GM23338 (cell line): ENCODE measurements at regions not wholly inside any gene's neighbourhood (a gene's known extent, or its start where the extent isn't known, plus 50 kb on each side); places are given as distances from the start of the nearest gene placed in this dataset.

Source experiments
- ATAC-seq: fragments of 200-7000 bp; cut with Tn5 transposase; 3 replicates; pipeline ENCODE4 v1.9.1; 2020
- DNase-seq: peaks from one replicate; pipeline ENCODE4 v3.0.0-alpha.2; 2015; ENCODE audit warnings: low spot score
- H2AFZ ChIP-seq: fragments of 200-600 bp; sonication (generic); 2 replicates; pipeline ENCODE4 v1.8.0; 2016; ENCODE audit warnings: antibody characterized with exemption, mild to moderate bottlenecking, moderate library complexity
- H3F3A ChIP-seq: fragments of 200-600 bp; sonication (generic); replicated peaks from 2 replicates; pipeline ENCODE4 v1.8.0; 2017; ENCODE audit warnings: antibody characterized with exemption, mixed run types, low read depth
- H3K27ac ChIP-seq: fragments of 200-600 bp; sonication (generic); 2 replicates; pipeline ENCODE4 v1.6.1; 2016; ENCODE audit warnings: low read depth
- H3K27me3 ChIP-seq: fragments of 200-600 bp; sonication (generic); 2 replicates; pipeline ENCODE4 v1.8.0; 2016; ENCODE audit warnings: mild to moderate bottlenecking, mixed run types, moderate library complexity; ENCODE audit not compliant: insufficient read depth
- H3K36me3 ChIP-seq: fragments of 200-600 bp; sonication (generic); 2 replicates; pipeline ENCODE4 v1.8.0; 2016; ENCODE audit warnings: mild to moderate bottlenecking; ENCODE audit not compliant: insufficient read depth
- H3K4me1 ChIP-seq: fragments of 200-600 bp; sonication (generic); 2 replicates; pipeline ENCODE4 v1.8.0; 2016; ENCODE audit warnings: mild to moderate bottlenecking, moderate library complexity; ENCODE audit not compliant: insufficient read depth
- H3K4me2 ChIP-seq: fragments of 200-600 bp; sonication (generic); 2 replicates; pipeline ENCODE4 v1.7.1; 2017; ENCODE audit warnings: mixed run types
- H3K4me3 ChIP-seq: fragments of 200-600 bp; sonication (generic); 2 replicates; pipeline ENCODE4 v1.6.1; 2016; ENCODE audit warnings: mixed run types
- H3K79me2 ChIP-seq: fragments of 200-600 bp; sonication (generic); replicated peaks from 2 replicates; pipeline ENCODE4 v1.8.0; 2017; ENCODE audit warnings: mild to moderate bottlenecking; ENCODE audit not compliant: insufficient read depth
- H3K9me2 ChIP-seq: fragments of 200-600 bp; sonication (generic); 2 replicates; pipeline ENCODE4 v1.8.0; 2017; ENCODE audit not compliant: insufficient read depth
- H4K20me1 ChIP-seq: fragments of 200-600 bp; sonication (generic); replicated peaks from 2 replicates; pipeline ENCODE4 v1.8.0; 2017; ENCODE audit warnings: mild to moderate bottlenecking; ENCODE audit not compliant: insufficient read depth
- H3K27ac Mint-ChIP-seq: 2 replicates; pipeline ENCODE4 v1.8.0; 2020; ENCODE audit warnings: inconsistent platforms, mild to moderate bottlenecking, moderate library complexity, mixed read lengths
- H3K27me3 Mint-ChIP-seq: 3 replicates; pipeline ENCODE4 v1.8.0; 2022; ENCODE audit warnings: low read depth, mild to moderate bottlenecking, moderate library complexity, mixed read lengths, inconsistent platforms; ENCODE audit not compliant: insufficient read depth, poor library complexity
- H3K36me3 Mint-ChIP-seq: 3 replicates; pipeline ENCODE4 v1.8.0; 2021; ENCODE audit warnings: low read depth, mild to moderate bottlenecking, inconsistent platforms, moderate library complexity, mixed read lengths
- H3K4me1 Mint-ChIP-seq: 3 replicates; pipeline ENCODE4 v1.8.0; 2020; ENCODE audit warnings: mild to moderate bottlenecking, inconsistent platforms, mixed read lengths
- H3K4me3 Mint-ChIP-seq: 3 replicates; pipeline ENCODE4 v1.8.0; 2021; ENCODE audit warnings: moderate library complexity, mild to moderate bottlenecking, inconsistent platforms, mixed read lengths
- H3K9me3 Mint-ChIP-seq: 3 replicates; pipeline ENCODE4 v1.8.0; 2020; ENCODE audit warnings: moderate library complexity, mild to moderate bottlenecking, inconsistent platforms, mixed read lengths
- CREB1 ChIP-seq: fragments of 250-450 bp; sonication (Bioruptor Pico); IDR thresholded peaks from 2 replicates; pipeline ENCODE4 v1.5.0; 2020; ENCODE audit warnings: low read depth, mild to moderate bottlenecking, moderate library complexity
- ETS1 ChIP-seq: IDR thresholded peaks from 2 replicates; pipeline ENCODE4 v1.6.1; 2016; ENCODE audit warnings: antibody characterized with exemption
- EZH2phosphoT487 ChIP-seq: fragments of 200-600 bp; sonication (generic); IDR thresholded peaks from one replicate; pipeline ENCODE4 v1.8.1; 2018; ENCODE audit warnings: antibody characterized with exemption; ENCODE audit not compliant: unreplicated experiment
- JUNB ChIP-seq: IDR thresholded peaks from one replicate; pipeline ENCODE4 v1.6.1; 2016; ENCODE audit warnings: antibody characterized with exemption; ENCODE audit not compliant: unreplicated experiment
- NANOG ChIP-seq: IDR thresholded peaks from 2 replicates; pipeline ENCODE4 v1.6.1; 2016; ENCODE audit warnings: antibody characterized with exemption, borderline replicate concordance
- POLR2AphosphoS5 ChIP-seq: IDR thresholded peaks from 2 replicates; pipeline ENCODE4 v1.6.1; 2016; ENCODE audit warnings: antibody characterized with exemption, low read depth
- REST ChIP-seq: IDR thresholded peaks from one replicate; pipeline ENCODE4 v1.6.1; 2018; ENCODE audit warnings: antibody characterized with exemption; ENCODE audit not compliant: unreplicated experiment
- STAT1 ChIP-seq: IDR thresholded peaks from one replicate; pipeline ENCODE4 v1.6.1; 2016; ENCODE audit warnings: antibody characterized with exemption; ENCODE audit not compliant: unreplicated experiment
- ZNF114 ChIP-seq: fragments of 250-450 bp; sonication (Bioruptor Pico); IDR thresholded peaks from 2 replicates; pipeline ENCODE4 v1.5.0; 2020; ENCODE audit warnings: mild to moderate bottlenecking, moderate library complexity
- ZNF331 ChIP-seq: fragments of 250-450 bp; sonication (Bioruptor Pico); IDR thresholded peaks from 2 replicates; pipeline ENCODE4 v1.5.0; 2020; ENCODE audit warnings: low read depth, mild to moderate bottlenecking, moderate library complexity
- TF ChIP-seq, protein P1 (sequence below): fragments of 250-450 bp; sonication (Bioruptor Pico); IDR thresholded peaks from 2 replicates; pipeline ENCODE4 v1.5.0; 2020; ENCODE audit warnings: mild to moderate bottlenecking, moderate library complexity

DNA sequence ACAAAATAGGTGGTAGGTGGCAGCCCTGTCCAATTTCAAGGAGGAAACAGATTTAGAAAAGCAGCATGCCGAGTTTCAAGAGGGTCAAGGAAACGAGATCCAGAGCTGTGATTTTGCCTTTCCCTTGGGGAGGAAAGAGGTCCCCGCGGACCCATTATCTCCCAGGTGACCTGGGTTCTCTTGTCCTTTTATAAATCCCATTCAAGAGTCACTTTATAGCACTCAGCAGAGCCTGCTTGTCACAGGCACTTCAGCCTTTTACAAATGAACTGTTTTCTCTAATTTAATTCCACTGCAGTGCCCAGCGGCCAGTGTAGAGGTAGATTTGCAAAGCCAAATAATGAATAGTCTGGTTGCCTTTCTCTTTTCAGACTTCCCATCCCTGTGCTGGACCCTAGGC is 99.9 kb downstream of the CD47 start:
- peaks cover 3% of the 10 kb centered on the region; the same call in 1 of the 3 replicates for H3K4me1 Mint-ChIP-seq
- Histone ChIP-seq H3K9me2 (peaks cover 10% of the 10 kb centered on the region; the same call in 1 of the 2 replicates), H3K36me3 (no peaks in the 10 kb centered on the region), H3K4me3 (no peak overlapping the region), H3K27ac (no peak overlapping the region), H2AFZ (no peak overlapping the region), H3K4me1 (no peaks in the 10 kb centered on the region), H3K4me2 (no peak overlapping the region), H3K79me2 (no peaks in the 10 kb centered on the region), H3K27me3 (no peaks in the 10 kb centered on the region), H3F3A (no peaks in the 10 kb centered on the region), H4K20me1 (no peaks in the 10 kb centered on the region)
- H3K36me3 Mint-ChIP-seq, result no peaks in the 10 kb centered on the region
- H3K9me3 Mint-ChIP-seq, result no peaks in the 10 kb centered on the region
- H3K27ac Mint-ChIP-seq, result no peak overlapping the region
- H3K4me3 Mint-ChIP-seq, result no peak overlapping the region
- ATAC-seq (no peak), DNase-seq (no peak)
- TF ChIP-seq ZNF331, result no peak
- TF ChIP-seq EZH2phosphoT487, result no peak
- no peak for TF ChIP-seq CREB1 (CRISPR knock-in tag)
- TF ChIP-seq REST, result no peak
- TF ChIP-seq, protein P1, sequence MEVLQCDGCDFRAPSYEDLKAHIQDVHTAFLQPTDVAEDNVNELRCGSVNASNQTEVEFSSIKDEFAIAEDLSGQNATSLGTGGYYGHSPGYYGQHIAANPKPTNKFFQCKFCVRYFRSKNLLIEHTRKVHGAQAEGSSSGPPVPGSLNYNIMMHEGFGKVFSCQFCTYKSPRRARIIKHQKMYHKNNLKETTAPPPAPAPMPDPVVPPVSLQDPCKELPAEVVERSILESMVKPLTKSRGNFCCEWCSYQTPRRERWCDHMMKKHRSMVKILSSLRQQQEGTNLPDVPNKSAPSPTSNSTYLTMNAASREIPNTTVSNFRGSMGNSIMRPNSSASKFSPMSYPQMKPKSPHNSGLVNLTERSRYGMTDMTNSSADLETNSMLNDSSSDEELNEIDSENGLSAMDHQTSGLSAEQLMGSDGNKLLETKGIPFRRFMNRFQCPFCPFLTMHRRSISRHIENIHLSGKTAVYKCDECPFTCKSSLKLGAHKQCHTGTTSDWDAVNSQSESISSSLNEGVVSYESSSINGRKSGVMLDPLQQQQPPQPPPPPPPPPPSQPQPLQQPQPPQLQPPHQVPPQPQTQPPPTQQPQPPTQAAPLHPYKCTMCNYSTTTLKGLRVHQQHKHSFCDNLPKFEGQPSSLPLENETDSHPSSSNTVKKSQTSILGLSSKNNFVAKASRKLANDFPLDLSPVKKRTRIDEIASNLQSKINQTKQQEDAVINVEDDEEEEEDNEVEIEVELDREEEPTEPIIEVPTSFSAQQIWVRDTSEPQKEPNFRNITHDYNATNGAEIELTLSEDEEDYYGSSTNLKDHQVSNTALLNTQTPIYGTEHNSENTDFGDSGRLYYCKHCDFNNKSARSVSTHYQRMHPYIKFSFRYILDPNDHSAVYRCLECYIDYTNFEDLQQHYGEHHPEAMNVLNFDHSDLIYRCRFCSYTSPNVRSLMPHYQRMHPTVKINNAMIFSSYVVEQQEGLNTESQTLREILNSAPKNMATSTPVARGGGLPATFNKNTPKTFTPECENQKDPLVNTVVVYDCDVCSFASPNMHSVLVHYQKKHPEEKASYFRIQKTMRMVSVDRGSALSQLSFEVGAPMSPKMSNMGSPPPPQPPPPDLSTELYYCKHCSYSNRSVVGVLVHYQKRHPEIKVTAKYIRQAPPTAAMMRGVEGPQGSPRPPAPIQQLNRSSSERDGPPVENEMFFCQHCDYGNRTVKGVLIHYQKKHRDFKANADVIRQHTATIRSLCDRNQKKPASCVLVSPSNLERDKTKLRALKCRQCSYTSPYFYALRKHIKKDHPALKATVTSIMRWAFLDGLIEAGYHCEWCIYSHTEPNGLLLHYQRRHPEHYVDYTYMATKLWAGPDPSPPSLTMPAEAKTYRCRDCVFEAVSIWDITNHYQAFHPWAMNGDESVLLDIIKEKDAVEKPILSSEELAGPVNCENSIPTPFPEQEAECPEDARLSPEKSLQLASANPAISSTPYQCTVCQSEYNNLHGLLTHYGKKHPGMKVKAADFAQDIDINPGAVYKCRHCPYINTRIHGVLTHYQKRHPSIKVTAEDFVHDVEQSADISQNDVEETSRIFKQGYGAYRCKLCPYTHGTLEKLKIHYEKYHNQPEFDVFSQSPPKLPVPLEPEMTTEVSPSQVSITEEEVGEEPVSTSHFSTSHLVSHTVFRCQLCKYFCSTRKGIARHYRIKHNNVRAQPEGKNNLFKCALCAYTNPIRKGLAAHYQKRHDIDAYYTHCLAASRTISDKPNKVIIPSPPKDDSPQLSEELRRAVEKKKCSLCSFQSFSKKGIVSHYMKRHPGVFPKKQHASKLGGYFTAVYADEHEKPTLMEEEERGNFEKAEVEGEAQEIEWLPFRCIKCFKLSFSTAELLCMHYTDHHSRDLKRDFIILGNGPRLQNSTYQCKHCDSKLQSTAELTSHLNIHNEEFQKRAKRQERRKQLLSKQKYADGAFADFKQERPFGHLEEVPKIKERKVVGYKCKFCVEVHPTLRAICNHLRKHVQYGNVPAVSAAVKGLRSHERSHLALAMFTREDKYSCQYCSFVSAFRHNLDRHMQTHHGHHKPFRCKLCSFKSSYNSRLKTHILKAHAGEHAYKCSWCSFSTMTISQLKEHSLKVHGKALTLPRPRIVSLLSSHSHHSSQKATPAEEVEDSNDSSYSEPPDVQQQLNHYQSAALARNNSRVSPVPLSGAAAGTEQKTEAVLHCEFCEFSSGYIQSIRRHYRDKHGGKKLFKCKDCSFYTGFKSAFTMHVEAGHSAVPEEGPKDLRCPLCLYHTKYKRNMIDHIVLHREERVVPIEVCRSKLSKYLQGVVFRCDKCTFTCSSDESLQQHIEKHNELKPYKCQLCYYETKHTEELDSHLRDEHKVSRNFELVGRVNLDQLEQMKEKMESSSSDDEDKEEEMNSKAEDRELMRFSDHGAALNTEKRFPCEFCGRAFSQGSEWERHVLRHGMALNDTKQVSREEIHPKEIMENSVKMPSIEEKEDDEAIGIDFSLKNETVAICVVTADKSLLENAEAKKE (CRISPR knock-in tag), result no peak
- no peak for TF ChIP-seq ZNF114 (CRISPR knock-in tag)
- no peak for TF ChIP-seq NANOG
- no peak for TF ChIP-seq STAT1
- no peak for TF ChIP-seq POLR2AphosphoS5
- no peak for TF ChIP-seq ETS1
- TF ChIP-seq JUNB, result no peak
- H3K27me3 Mint-ChIP-seq, result peaks cover 6% of the 10 kb centered on the region
